Left colon (tissue), 2 donors: ENCODE measurements at regions not wholly inside any gene's neighbourhood (a gene's known extent, or its start where the extent isn't known, plus 50 kb on each side); places are given as distances from the start of the nearest gene placed in this dataset.

Experiments
- ATAC-seq: fragments of 200-7000 bp; cut with Tn5 transposase; one replicate; pipeline ENCODE4 v1.9.1; 2020; ENCODE audit warnings: mild to moderate bottlenecking, moderate library complexity
- DNase-seq, 2 donors: peaks; one replicate each; pipeline ENCODE4 v3.0.0-alpha.2; 2020
- intact Hi-C, 2 donors: fragments of 100-400 bp; cut with DNase I in 1 of 2; cut with micrococcal nuclease in 1 of 2; formaldehyde crosslinking; loops; one replicate each; pipeline versions ENCODE4 v1.11.2 to v1.14.0; 2022; cut with DNase I, micrococcal nuclease
- donor health status: DM: no; HTN: no; CAD: no.
- donor health status: DM: yes; HTN: yes; CAD: no.

GRCh38 chr7:46705386-46706255 is 784.5 kb upstream of the IGFBP3 start:
- DNase-seq (no peak), ATAC-seq (no peak)
- intact Hi-C loops = no loop called here

GRCh38 chr7:46696741-46697140 is 775.7 kb upstream of the IGFBP3 start:
- intact Hi-C loops = no loop called here
- no peak for ATAC-seq

GRCh38 chr7:46695051-46695708 is 774.1 kb upstream of the IGFBP3 start:
- DNase-seq = no peak
- intact Hi-C loops = no loop called here
- ATAC-seq = no peak

More at GRCh38 chr7:46696741-46697140, 775.7 kb upstream of the IGFBP3 start:
- no peak for DNase-seq

- intact Hi-C loops = no loop called here
- ATAC-seq = no peak
Observed at GRCh38 chr7:46694058-46694457, 773.0 kb upstream of the IGFBP3 start.

GRCh38 chr7:46687203-46687602 is 766.1 kb upstream of the IGFBP3 start:
- no peak for DNase-seq
- ATAC-seq = no peak
- intact Hi-C loops = no loop called here

More at GRCh38 chr7:46694058-46694457, 773.0 kb upstream of the IGFBP3 start:
- no peak for DNase-seq

- DNase-seq = no peak
- no peak for ATAC-seq
- intact Hi-C loops = no loop called here
Observed at GRCh38 chr7:46685051-46685450, 764.0 kb upstream of the IGFBP3 start.

GRCh38 chr7:46682836-46683624 is 762.0 kb upstream of the IGFBP3 start:
- no peak for ATAC-seq
- intact Hi-C loops = no loop called here
- DNase-seq = no peak

- DNase-seq = no peak
- intact Hi-C loops = no loop called here
- ATAC-seq = no peak
Observed at GRCh38 chr7:46681865-46682503, 760.9 kb upstream of the IGFBP3 start.

GRCh38 chr7:46680147-46680546 is 759.1 kb upstream of the IGFBP3 start:
- intact Hi-C loops = no loop called here
- DNase-seq (no peak), ATAC-seq (no peak)

- intact Hi-C loops = no loop called here
- DNase-seq (no peak), ATAC-seq (no peak)
Observed at GRCh38 chr7:46679671-46680070, 758.6 kb upstream of the IGFBP3 start.

GRCh38 chr7:46678421-46678820 is 757.3 kb upstream of the IGFBP3 start:
- DNase-seq (no peak), ATAC-seq (no peak)
- intact Hi-C loops = no loop called here

GRCh38 chr7:46675456-46675855 is 754.4 kb upstream of the IGFBP3 start:
- no peak for DNase-seq
- intact Hi-C loops = no loop called here
- ATAC-seq = no peak

GRCh38 chr7:46672861-46673260 is 751.8 kb upstream of the IGFBP3 start:
- no peak for ATAC-seq
- intact Hi-C loops = no loop called here
- no peak for DNase-seq

GRCh38 chr7:46671108-46671769 is 750.2 kb upstream of the IGFBP3 start:
- intact Hi-C loops = no loop called here
- ATAC-seq (no peak), DNase-seq (no peak)

GRCh38 chr7:46669028-46669427 is 748.0 kb upstream of the IGFBP3 start:
- intact Hi-C loops = no loop called here
- no peak for ATAC-seq
- DNase-seq = no peak

- intact Hi-C loops = no loop called here
- ATAC-seq (no peak), DNase-seq (no peak)
Observed at GRCh38 chr7:46664453-46664852, 743.4 kb upstream of the IGFBP3 start.

- ATAC-seq (no peak), DNase-seq (no peak)
- intact Hi-C loops = no loop called here
Observed at GRCh38 chr7:46663025-46663424, 742.0 kb upstream of the IGFBP3 start.

- ATAC-seq = no peak
Observed at GRCh38 chr7:46661431-46661830, 740.4 kb upstream of the IGFBP3 start.

More at GRCh38 chr7:46661431-46661830, 740.4 kb upstream of the IGFBP3 start:
- no peak for DNase-seq
- intact Hi-C loops = no loop called here
